HCT116 (cell line): ENCODE measurements at regions not wholly inside any gene's neighbourhood (a gene's known extent, or its start where the extent isn't known, plus 50 kb on each side); places are given as distances from the start of the nearest gene placed in this dataset.

ENCODE experiments used
- ATAC-seq: fragments of 200-7000 bp; cut with Tn5 transposase; 2 replicates; pipeline ENCODE4 v1.9.1; 2020; ENCODE audit warnings: mild to moderate bottlenecking, moderate library complexity
- BruUV-seq: library from RNA; stranded (reverse); fragments of 400-500 nt; replicated peaks from 2 replicates; lab custom pipeline; 2021; lab: Mats Ljungman, UMichigan
- CTCF ChIA-PET: fragments of 300-600 bp; sonication (Branson Sonifier 250); formaldehyde crosslinking; loops from one replicate; lab custom pipeline; 2021; ENCODE audit warnings: antibody characterized with exemption; lab: Charles Lee
- POLR2A ChIA-PET: fragments of 300-600, 350-600 bp; sonication (Branson Sonifier 250); formaldehyde crosslinking; loops from one replicate; lab custom pipeline; 2021; ENCODE audit warnings: antibody characterized with exemption; lab: Charles Lee
- RAD21 ChIA-PET, 2 experiments: fragments of 300-600 bp; sonication (Branson Sonifier 250); formaldehyde crosslinking; loops; one replicate each; lab custom pipeline; 2023; ENCODE audit warnings: low total read pairs in 2 of 2; ENCODE audit not compliant: uncharacterized antibody in 2 of 2, unreplicated experiment in 2 of 2, low non-redundant PET in 1 of 2; lab: Charles Lee
- DNase-seq: peaks from one replicate; pipeline ENCODE4 v3.0.0-alpha.2; 2010; ENCODE audit warnings: low read depth, low spot score
- H2AFZ ChIP-seq: fragments of 200-600 bp; shearing (Covaris generic), sonication (generic); 2 replicates; pipeline ENCODE4 v1.6.1; 2017; ENCODE audit warnings: low read depth, mixed run types, mixed read lengths, antibody characterized with exemption, low read length; ENCODE audit not compliant: poor library complexity, severe bottlenecking
- H3K27ac ChIP-seq: 2 replicates; pipeline ENCODE4 v1.5.1; 2012; ENCODE audit warnings: low read depth, low read length
- H3K27me3 ChIP-seq: fragments of 200-600 bp; sonication (generic); 2 replicates; pipeline ENCODE4 v1.6.1; 2016; ENCODE audit warnings: mixed run types, low read length, mixed read lengths; ENCODE audit not compliant: insufficient read depth
- H3K36me3 ChIP-seq, 2 experiments: fragments of 200-500 bp in 1 of 2; fragments of 200-600 bp in 1 of 2; sonication (Bioruptor generic) in 1 of 2; sonication (generic) in 1 of 2; 2 replicates each; pipeline versions ENCODE4 v1.5.1 to v1.6.1; 2014 to 2016; ENCODE audit warnings: low read length in 2 of 2, inconsistent platforms in 1 of 2, mixed read lengths in 1 of 2, mixed run types in 1 of 2; ENCODE audit not compliant: insufficient read depth in 2 of 2, control insufficient read depth in 1 of 2
- H3K4me1 ChIP-seq, 2 experiments: fragments of 200-600 bp in 1 of 2; sonication (generic) in 1 of 2; 2 replicates each; pipeline versions ENCODE4 v1.5.1 to v1.6.1; 2012 to 2017; ENCODE audit warnings: low read length in 2 of 2, inconsistent platforms in 1 of 2, mild to moderate bottlenecking in 1 of 2, mixed read lengths in 1 of 2, mixed run types in 1 of 2, moderate library complexity in 1 of 2; ENCODE audit not compliant: insufficient read depth in 2 of 2, control insufficient read depth in 1 of 2
- H3K4me2 ChIP-seq: fragments of 200-600 bp; sonication (generic); 2 replicates; pipeline ENCODE4 v1.6.1; 2017; ENCODE audit warnings: mixed run types, low read length, mixed read lengths
- H3K4me3 ChIP-seq, 2 experiments: fragments of 200-600 bp in 1 of 2; sonication (generic) in 1 of 2; replicated peaks in 1 of 2; 2 replicates each; pipeline ENCODE4 v1.5.1; 2011 to 2016; ENCODE audit warnings: low read length in 2 of 2, control low read depth in 1 of 2, low read depth in 1 of 2, mild to moderate bottlenecking in 1 of 2, mixed read lengths in 1 of 2, mixed run types in 1 of 2
- H3K79me2 ChIP-seq: fragments of 200-600 bp; sonication (generic); 2 replicates; pipeline ENCODE4 v1.6.1; 2017; ENCODE audit warnings: mild to moderate bottlenecking, mixed run types, low read length, moderate library complexity, mixed read lengths; ENCODE audit not compliant: insufficient read depth
- H3K9ac ChIP-seq: fragments of 200-600 bp; sonication (generic); 2 replicates; pipeline ENCODE4 v1.6.1; 2016; ENCODE audit warnings: low read length, mixed read lengths
- H3K9me2 ChIP-seq: fragments of 200-600 bp; sonication (generic), shearing (Covaris generic); 2 replicates; pipeline ENCODE4 v1.6.1; 2017; ENCODE audit warnings: mixed run types, mild to moderate bottlenecking, moderate library complexity; ENCODE audit not compliant: insufficient read depth
- H3K9me3 ChIP-seq, 2 experiments: fragments of 200-500 bp in 1 of 2; fragments of 200-600 bp in 1 of 2; sonication (Bioruptor generic) in 1 of 2; sonication (generic) in 1 of 2; 2 replicates each; pipeline ENCODE4 v1.6.1; 2014 to 2017; ENCODE audit warnings: low read length in 2 of 2, mixed read lengths in 2 of 2, inconsistent platforms in 1 of 2, low read depth in 1 of 2, mild to moderate bottlenecking in 1 of 2, mixed run types in 1 of 2, moderate library complexity in 1 of 2; ENCODE audit not compliant: control insufficient read depth in 1 of 2, insufficient read depth in 1 of 2
- H4K20me1 ChIP-seq: fragments of 200-600 bp; sonication (generic), shearing (Covaris generic); 2 replicates; pipeline ENCODE4 v1.6.1; 2017; ENCODE audit warnings: mixed run types, mild to moderate bottlenecking, moderate library complexity; ENCODE audit not compliant: insufficient read depth
- CEBPB ChIP-seq: IDR thresholded peaks from 2 replicates; pipeline ENCODE4 v1.6.1; 2012; ENCODE audit warnings: low read depth
- ELF1 ChIP-seq: IDR thresholded peaks from 2 replicates; pipeline ENCODE4 v1.6.1; 2012; ENCODE audit warnings: low read depth, borderline replicate concordance
- EZH2 ChIP-seq: fragments of 200-600 bp; sonication (generic); IDR thresholded peaks from 2 replicates; pipeline ENCODE4 v1.6.1; 2017; ENCODE audit warnings: antibody characterized with exemption, mixed run types
- FOSL1 ChIP-seq: IDR thresholded peaks from 2 replicates; pipeline ENCODE4 v1.6.1; 2012; ENCODE audit warnings: low read depth
- JUND ChIP-seq: IDR thresholded peaks from 2 replicates; pipeline ENCODE4 v1.6.1; 2012
- POLR2A ChIP-seq: IDR thresholded peaks from 2 replicates; pipeline ENCODE4 v1.7.0; 2011; ENCODE audit warnings: borderline replicate concordance; ENCODE audit not compliant: insufficient read depth, insufficient read length; ENCODE audit errors: extremely low read depth
- POLR2AphosphoS5 ChIP-seq: IDR thresholded peaks from 2 replicates; pipeline ENCODE4 v1.6.1; 2011; ENCODE audit warnings: mild to moderate bottlenecking, low read depth, low read length, moderate library complexity
- SIN3A ChIP-seq: IDR thresholded peaks from 2 replicates; pipeline ENCODE4 v1.6.1; 2012; ENCODE audit warnings: low read depth
- SP1 ChIP-seq: IDR thresholded peaks from 2 replicates; pipeline ENCODE4 v1.6.1; 2012; ENCODE audit warnings: low read depth
- YY1 ChIP-seq: IDR thresholded peaks from 2 replicates; pipeline ENCODE4 v1.6.1; 2011; ENCODE audit warnings: low read length, low read depth, moderate library complexity, mild to moderate bottlenecking; ENCODE audit not compliant: insufficient replicate concordance; ENCODE audit errors: extremely low read depth
- ZFX ChIP-seq: fragments of 450-650 bp; IDR thresholded peaks from 2 replicates; pipeline ENCODE4 v1.6.1; 2017
- intact Hi-C: fragments of 100-400 bp; cut with micrococcal nuclease; formaldehyde crosslinking; loops from 2 replicates; pipeline ENCODE4 v1.10.0; 2022
- TF ChIP-seq, protein P1 (sequence below): IDR thresholded peaks from 2 replicates; pipeline ENCODE4 v1.6.1; 2011; ENCODE audit warnings: mild to moderate bottlenecking, low read length, moderate library complexity; ENCODE audit not compliant: insufficient replicate concordance; ENCODE audit errors: extremely low read depth
- TF ChIP-seq, protein P2 (sequence below), 3 experiments: fragments of 200-600 bp in 1 of 3; sonication (generic) in 1 of 3; IDR thresholded peaks in 2 of 3; conservative IDR thresholded peaks in 1 of 3; 2 replicates each; pipeline ENCODE4 v1.5.1; 2012 to 2017; ENCODE audit warnings: low read depth in 2 of 3, low read length in 2 of 3, antibody characterized with exemption in 1 of 3, borderline replicate concordance in 1 of 3, control low read depth in 1 of 3, mild to moderate bottlenecking in 1 of 3, mixed read lengths in 1 of 3, mixed run types in 1 of 3, moderate library complexity in 1 of 3; ENCODE audit not compliant: insufficient read depth in 1 of 3
- TF ChIP-seq, protein P3 (sequence below): IDR thresholded peaks from 2 replicates; pipeline ENCODE4 v1.6.1; 2012; ENCODE audit warnings: low read depth
- TF ChIP-seq, protein P4 (sequence below): IDR thresholded peaks from 2 replicates; pipeline ENCODE4 v1.6.1; 2012

- H3K27me3 ChIP-seq: no peaks in the 10 kb centered on the region
- TF ChIP-seq POLR2A (no peak), YY1 (no peak), POLR2AphosphoS5 (no peak), EZH2 (no peak), CEBPB (no peak), FOSL1 (no peak), SP1 (no peak), ELF1 (no peak), SIN3A (no peak), JUND (no peak), ZFX (no peak)
- TF ChIP-seq, protein P1, sequence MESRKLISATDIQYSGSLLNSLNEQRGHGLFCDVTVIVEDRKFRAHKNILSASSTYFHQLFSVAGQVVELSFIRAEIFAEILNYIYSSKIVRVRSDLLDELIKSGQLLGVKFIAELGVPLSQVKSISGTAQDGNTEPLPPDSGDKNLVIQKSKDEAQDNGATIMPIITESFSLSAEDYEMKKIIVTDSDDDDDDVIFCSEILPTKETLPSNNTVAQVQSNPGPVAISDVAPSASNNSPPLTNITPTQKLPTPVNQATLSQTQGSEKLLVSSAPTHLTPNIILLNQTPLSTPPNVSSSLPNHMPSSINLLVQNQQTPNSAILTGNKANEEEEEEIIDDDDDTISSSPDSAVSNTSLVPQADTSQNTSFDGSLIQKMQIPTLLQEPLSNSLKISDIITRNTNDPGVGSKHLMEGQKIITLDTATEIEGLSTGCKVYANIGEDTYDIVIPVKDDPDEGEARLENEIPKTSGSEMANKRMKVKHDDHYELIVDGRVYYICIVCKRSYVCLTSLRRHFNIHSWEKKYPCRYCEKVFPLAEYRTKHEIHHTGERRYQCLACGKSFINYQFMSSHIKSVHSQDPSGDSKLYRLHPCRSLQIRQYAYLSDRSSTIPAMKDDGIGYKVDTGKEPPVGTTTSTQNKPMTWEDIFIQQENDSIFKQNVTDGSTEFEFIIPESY: no peak
- TF ChIP-seq, protein P2, sequence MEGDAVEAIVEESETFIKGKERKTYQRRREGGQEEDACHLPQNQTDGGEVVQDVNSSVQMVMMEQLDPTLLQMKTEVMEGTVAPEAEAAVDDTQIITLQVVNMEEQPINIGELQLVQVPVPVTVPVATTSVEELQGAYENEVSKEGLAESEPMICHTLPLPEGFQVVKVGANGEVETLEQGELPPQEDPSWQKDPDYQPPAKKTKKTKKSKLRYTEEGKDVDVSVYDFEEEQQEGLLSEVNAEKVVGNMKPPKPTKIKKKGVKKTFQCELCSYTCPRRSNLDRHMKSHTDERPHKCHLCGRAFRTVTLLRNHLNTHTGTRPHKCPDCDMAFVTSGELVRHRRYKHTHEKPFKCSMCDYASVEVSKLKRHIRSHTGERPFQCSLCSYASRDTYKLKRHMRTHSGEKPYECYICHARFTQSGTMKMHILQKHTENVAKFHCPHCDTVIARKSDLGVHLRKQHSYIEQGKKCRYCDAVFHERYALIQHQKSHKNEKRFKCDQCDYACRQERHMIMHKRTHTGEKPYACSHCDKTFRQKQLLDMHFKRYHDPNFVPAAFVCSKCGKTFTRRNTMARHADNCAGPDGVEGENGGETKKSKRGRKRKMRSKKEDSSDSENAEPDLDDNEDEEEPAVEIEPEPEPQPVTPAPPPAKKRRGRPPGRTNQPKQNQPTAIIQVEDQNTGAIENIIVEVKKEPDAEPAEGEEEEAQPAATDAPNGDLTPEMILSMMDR (IDR thresholded peaks at IDR 0.05 in 2 of 3, conservative IDR thresholded peaks at IDR 0.05 in 1 of 3; ENCODE audit: borderline replicate concordance in 1 of 3, insufficient read depth in 1 of 3, low read depth in 2 of 3, low read length in 2 of 3): no peak
- TF ChIP-seq, protein P3, sequence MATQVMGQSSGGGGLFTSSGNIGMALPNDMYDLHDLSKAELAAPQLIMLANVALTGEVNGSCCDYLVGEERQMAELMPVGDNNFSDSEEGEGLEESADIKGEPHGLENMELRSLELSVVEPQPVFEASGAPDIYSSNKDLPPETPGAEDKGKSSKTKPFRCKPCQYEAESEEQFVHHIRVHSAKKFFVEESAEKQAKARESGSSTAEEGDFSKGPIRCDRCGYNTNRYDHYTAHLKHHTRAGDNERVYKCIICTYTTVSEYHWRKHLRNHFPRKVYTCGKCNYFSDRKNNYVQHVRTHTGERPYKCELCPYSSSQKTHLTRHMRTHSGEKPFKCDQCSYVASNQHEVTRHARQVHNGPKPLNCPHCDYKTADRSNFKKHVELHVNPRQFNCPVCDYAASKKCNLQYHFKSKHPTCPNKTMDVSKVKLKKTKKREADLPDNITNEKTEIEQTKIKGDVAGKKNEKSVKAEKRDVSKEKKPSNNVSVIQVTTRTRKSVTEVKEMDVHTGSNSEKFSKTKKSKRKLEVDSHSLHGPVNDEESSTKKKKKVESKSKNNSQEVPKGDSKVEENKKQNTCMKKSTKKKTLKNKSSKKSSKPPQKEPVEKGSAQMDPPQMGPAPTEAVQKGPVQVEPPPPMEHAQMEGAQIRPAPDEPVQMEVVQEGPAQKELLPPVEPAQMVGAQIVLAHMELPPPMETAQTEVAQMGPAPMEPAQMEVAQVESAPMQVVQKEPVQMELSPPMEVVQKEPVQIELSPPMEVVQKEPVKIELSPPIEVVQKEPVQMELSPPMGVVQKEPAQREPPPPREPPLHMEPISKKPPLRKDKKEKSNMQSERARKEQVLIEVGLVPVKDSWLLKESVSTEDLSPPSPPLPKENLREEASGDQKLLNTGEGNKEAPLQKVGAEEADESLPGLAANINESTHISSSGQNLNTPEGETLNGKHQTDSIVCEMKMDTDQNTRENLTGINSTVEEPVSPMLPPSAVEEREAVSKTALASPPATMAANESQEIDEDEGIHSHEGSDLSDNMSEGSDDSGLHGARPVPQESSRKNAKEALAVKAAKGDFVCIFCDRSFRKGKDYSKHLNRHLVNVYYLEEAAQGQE: no peak
- TF ChIP-seq, protein P4, sequence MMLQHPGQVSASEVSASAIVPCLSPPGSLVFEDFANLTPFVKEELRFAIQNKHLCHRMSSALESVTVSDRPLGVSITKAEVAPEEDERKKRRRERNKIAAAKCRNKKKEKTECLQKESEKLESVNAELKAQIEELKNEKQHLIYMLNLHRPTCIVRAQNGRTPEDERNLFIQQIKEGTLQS: no peak
- no peak overlapping the region for H2AFZ ChIP-seq
- no TSS peak for BruUV-seq
- intact Hi-C loops: no loop called here
- H3K9ac ChIP-seq: no peak overlapping the region
- H3K4me3 ChIP-seq: no peak overlapping the region
- ChIA-PET CTCF (no interaction called here), RAD21 (no interaction called here), POLR2A (no interaction called here)
- no peaks in the 10 kb centered on the region for H3K36me3 ChIP-seq
- H3K9me2 ChIP-seq: no peaks in the 10 kb centered on the region
- DNase-seq (no peak), ATAC-seq (no peak)
- H3K4me2 ChIP-seq: no peak overlapping the region
- H3K27ac ChIP-seq: no peak overlapping the region
- H3K79me2 ChIP-seq: no peaks in the 10 kb centered on the region
- no peaks in the 10 kb centered on the region for H3K9me3 ChIP-seq
- H4K20me1 ChIP-seq: no peaks in the 10 kb centered on the region
- no peaks in the 10 kb centered on the region for H3K4me1 ChIP-seq
These were observed 422.8 kb downstream of the GLRX3 start for GRCh38 chr10:130558746-130559546.
